Iris pigment epithelial cell (primary cell): ENCODE measurements at regions not wholly inside any gene's neighbourhood (a gene's known extent, or its start where the extent isn't known, plus 50 kb on each side); places are given as distances from the start of the nearest gene placed in this dataset.

Experiments used
- DNase-seq: peaks from one replicate; pipeline ENCODE4 v3.0.0-alpha.2; 2011; ENCODE audit warnings: low read depth

DNA sequence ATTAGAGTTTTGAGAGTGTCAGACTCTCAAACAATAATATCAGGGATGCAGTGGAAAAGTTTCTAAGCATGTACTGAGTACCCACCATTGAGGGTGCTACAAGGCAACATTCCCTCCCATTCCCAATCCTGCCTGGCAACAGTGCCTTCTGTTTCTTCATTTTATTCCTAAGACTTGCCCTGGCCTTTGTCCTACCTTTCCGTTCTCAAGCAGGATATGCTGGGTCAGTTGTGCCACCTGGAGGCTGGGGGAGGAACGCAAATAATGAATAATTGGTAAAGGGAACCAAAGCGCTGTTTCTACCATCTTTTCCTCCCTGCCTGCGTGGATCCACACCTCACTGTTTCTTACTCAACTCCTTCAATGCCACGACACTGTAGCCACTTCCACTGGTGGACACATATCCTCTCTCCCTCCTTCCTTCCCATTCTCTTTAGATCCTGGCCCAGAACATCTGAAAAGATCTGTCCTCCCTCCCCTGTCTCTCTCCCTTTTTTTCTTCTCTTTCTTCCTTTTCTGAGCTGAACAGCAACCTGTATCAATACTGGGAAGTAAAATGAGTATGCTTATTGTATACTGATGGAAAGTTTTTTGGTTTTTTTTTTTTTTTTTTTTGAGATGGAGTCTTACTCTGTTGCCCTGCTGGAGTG is 149.5 kb downstream of the C9orf152 start:
- DNase-seq = peak; percentile 40

GRCh38 chr9:110059461-110059860 is 148.5 kb downstream of the C9orf152 start:
- no peak for DNase-seq

- no peak for DNase-seq
Measured at GRCh38 chr9:110064803-110065202, 143.2 kb downstream of the C9orf152 start.

- DNase-seq = peak; percentile 88
Measured at GRCh38 chr9:110065532-110065931, 142.4 kb downstream of the C9orf152 start.

GRCh38 chr9:110066929-110067716 is 140.8 kb downstream of the C9orf152 start:
- DNase-seq = no peak

DNA sequence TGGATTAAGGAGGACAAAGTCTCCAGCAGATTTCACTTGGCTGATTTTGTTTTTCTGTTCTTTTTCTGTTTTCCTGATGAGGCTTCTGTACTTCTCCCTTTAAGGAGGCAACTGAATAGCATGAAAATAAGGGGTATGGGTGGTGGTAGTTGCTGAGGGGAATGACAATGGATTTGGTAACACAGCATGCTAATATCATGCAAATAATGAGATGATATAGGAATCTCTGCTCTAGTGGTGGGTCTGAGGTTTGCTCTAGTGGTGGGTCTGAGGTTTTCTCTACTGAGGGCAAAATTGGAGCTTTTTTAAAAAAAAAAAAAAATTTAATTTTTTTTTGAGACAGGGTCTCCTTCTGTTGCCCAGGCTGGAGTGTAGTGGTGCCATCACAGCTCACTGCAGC is 139.7 kb downstream of the C9orf152 start:
- no peak for DNase-seq

- DNase-seq = peak; percentile 85
Measured at GRCh38 chr9:110069326-110070248, 138.4 kb downstream of the C9orf152 start.

DNA sequence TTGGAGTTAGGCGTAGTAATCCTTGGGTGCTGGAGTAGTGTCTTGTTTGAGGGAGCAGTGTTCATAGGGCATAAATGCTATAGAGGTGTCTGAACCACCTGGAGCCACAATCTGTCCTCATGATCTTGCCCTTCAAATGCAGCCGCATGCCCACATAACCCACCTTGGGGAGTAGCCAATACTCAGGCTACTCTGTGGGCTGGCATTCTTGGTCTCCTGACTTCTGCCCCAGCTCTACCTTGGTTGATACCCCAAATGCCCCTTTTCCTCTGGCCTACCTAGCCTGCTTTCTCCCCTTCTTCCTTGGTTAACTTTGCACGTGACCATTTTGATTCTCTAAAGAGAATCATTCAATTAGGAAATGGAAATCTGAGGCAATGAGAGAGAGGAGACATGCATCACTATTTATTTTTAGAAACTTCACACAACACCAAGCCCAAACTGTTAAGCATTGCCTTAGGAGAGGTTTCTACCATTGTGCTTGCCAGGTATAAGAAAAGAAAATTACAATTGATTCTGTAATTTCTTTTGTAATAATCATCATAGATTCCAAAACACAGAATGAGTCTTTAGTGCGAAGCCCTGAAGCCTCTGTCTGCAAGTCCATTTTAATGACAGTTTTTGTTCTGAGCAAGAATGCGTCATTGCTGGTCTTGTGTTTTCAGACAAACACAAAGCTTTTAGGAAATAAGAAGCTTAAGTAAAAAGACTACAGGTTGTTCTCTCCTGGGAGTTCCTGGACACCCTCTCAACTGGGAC is 135.2 kb downstream of the C9orf152 start:
- DNase-seq = no peak

- no peak for DNase-seq
Measured at GRCh38 chr9:110073356-110073905, 134.5 kb downstream of the C9orf152 start.

- DNase-seq = peak; percentile 86
Measured at GRCh38 chr9:110076894-110077725, 130.8 kb downstream of the C9orf152 start.

GRCh38 chr9:110077925-110078324 is 130.0 kb downstream of the C9orf152 start:
- DNase-seq = no peak

GRCh38 chr9:110078604-110079003 is 129.4 kb downstream of the C9orf152 start:
- no peak for DNase-seq

DNA sequence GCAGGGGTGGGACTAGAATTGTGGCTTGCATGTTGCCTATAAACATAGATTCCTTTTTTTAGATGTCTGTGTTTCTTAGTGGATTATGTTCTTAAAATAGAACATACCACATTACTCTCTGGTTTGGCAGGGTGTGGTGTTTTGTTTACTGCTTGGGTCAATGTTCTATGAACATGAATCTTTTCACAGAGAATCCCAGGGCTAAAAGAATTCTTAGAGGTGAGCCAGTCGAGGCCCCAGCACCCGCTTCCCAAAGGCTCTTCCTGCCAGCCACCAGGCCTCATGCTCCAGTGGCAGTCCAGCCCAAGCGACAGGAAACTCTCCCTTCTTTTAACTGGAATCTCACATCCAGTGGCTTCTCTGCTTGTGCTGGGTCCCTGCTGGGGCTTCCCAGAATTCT is 126.6 kb downstream of the C9orf152 start:
- peak; percentile 70 for DNase-seq

GRCh38 chr9:110083866-110084265 is 124.1 kb downstream of the C9orf152 start:
- no peak for DNase-seq

DNA sequence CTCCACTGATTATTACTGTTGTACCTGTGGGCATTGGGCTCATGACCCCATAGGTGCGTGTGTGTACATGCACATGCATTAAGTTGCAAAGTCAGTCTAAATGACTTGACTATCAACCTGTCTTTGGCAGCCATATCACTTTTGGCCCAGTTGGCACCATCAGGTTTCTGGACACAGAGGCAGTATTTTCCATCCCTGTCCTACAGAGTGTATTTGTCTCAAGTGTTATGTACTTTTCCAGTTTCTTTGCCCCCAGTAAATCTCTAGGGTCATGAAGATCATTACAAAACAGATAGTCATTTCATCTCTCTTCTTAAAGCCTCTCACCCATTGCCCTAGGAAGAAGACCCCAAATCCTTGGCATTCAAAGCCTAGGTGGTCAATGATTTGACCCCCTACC is 121.4 kb downstream of the C9orf152 start:
- DNase-seq = no peak

DNA sequence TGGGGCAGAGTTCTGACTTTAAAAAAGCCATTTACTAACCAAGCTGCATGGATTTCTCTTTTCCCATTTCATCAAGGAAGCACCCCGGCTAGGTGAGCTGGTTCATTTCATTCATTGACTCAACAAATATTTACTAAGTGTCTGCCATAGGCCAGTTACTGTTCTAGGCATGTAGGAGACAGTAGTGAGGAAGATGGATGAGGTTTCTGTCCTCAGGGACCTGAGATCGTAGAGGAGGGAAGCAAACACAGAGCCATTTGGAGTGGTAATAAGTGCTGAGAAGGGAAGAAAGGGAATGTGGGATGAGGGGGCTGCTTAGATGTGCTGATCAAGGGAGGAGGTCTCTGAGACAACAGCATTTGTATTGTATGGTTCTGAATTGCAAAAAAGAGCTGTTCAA is 120.4 kb downstream of the C9orf152 start:
- no peak for DNase-seq

DNA sequence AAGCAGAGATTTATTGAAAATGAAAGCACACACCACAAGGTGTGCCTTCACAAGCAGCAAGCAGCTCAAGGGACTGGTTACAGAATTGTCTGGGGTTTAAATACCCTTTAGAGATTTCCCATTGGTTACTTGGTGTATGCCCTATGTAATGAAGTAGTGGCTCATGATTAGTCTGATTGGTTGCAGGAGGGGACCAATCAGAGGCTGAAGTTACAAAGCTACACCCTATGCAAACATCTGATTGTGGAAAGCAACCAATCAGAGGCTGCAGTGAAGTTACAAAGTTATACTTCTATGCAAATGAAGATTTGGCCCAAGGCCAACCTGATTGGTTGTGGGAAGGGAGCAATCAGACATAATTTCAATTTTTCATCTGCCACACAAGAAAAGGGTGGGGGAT is 119.9 kb downstream of the C9orf152 start:
- no peak for DNase-seq

GRCh38 chr9:110089681-110090370 is 118.1 kb downstream of the C9orf152 start:
- DNase-seq = no peak

- DNase-seq = no peak
Measured at GRCh38 chr9:110092792-110093191, 115.2 kb downstream of the C9orf152 start.

DNA sequence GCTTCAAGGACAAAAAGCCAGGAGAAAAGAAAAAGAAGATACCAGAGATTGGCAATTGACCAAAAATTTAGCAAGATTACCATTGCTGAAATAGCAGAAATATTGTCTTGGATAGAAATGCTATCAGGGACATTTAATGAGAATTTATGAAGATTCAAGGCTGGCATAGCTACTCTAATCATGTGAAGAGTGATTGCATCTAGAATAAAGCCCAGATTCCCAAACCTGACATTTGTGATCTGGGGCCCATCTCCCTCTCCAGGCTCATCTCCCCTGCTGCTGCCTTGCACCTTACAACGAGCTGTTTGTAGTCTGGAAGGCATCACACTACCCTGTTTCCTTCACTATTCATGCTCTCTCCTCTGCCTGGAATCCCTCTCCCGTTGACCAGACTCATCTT is 114.5 kb downstream of the C9orf152 start:
- no peak for DNase-seq
